Hepatocyte (in vitro differentiated cells): ENCODE measurements at regions not wholly inside any gene's neighbourhood (a gene's known extent, or its start where the extent isn't known, plus 50 kb on each side); places are given as distances from the start of the nearest gene placed in this dataset.

Experiments
- CTCF ChIP-seq: fragments of 200-600 bp; sonication (generic); IDR thresholded peaks from 2 replicates; pipeline ENCODE4 v1.5.1; 2016; ENCODE audit warnings: antibody characterized with exemption, mild to moderate bottlenecking; ENCODE audit not compliant: poor library complexity
- EZH2 ChIP-seq: fragments of 200-600 bp; sonication (generic); IDR thresholded peaks from 2 replicates; pipeline ENCODE4 v1.6.1; 2016; ENCODE audit warnings: antibody characterized with exemption, mild to moderate bottlenecking, borderline replicate concordance
- EZH2phosphoT487 ChIP-seq: fragments of 200-600 bp; sonication (generic); IDR thresholded peaks from one replicate; pipeline ENCODE4 v1.6.1; 2018; ENCODE audit warnings: antibody characterized with exemption, mild to moderate bottlenecking, low read depth, moderate library complexity; ENCODE audit not compliant: unreplicated experiment, severe bottlenecking

GRCh38 chr5:124157320-124157719 is 589.1 kb downstream of the ZNF608 start:
- TF ChIP-seq EZH2 (no peak), CTCF (no peak), EZH2phosphoT487 (no peak)
